ENCODE measurements at regions not wholly inside any gene's neighbourhood (a gene's known extent, or its start where the extent isn't known, plus 50 kb on each side); places are given as distances from the start of the nearest gene placed in this dataset.

- Histone ChIP-seq H3K36me3 (ENCODE audit: control insufficient read depth in 3 of 3, insufficient read depth in 3 of 3, low read length in 3 of 3) (no peaks in the 10 kb centered on the region), H3K27me3 (ENCODE audit: control insufficient read depth in 3 of 3, insufficient read depth in 3 of 3, low read length in 3 of 3) (no peaks in the 10 kb centered on the region), H3K4me3 (ENCODE audit: low read length in 3 of 3) (no peak overlapping the region), H3K9ac (ENCODE audit: low read depth in 1 of 3, low read length in 3 of 3) (no peak overlapping the region), H3K4me1 (ENCODE audit: control insufficient read depth in 3 of 3, insufficient read depth in 3 of 3, low read length in 3 of 3) (no peaks in the 10 kb centered on the region), H3K27ac (ENCODE audit: low read depth, low read length) (no peak overlapping the region), H3K9me3 (ENCODE audit: control insufficient read depth in 3 of 3, low read length in 3 of 3) (no peaks in the 10 kb centered on the region)
Measured at GRCh38 chr5:155587458-155587857, 573.9 kb downstream of the KIF4B start.

- H3K9ac ChIP-seq (ENCODE audit: low read depth in 1 of 3, low read length in 3 of 3): no peak overlapping the region
- no peaks in the 10 kb centered on the region for H3K4me1 ChIP-seq (ENCODE audit: control insufficient read depth in 3 of 3, insufficient read depth in 3 of 3, low read length in 3 of 3)
- H3K27me3 ChIP-seq (ENCODE audit: control insufficient read depth in 3 of 3, insufficient read depth in 3 of 3, low read length in 3 of 3): no peaks in the 10 kb centered on the region
- no peak overlapping the region for H3K27ac ChIP-seq (ENCODE audit: low read depth, low read length)
- no peaks in the 10 kb centered on the region for H3K36me3 ChIP-seq (ENCODE audit: control insufficient read depth in 3 of 3, insufficient read depth in 3 of 3, low read length in 3 of 3)
- no peak overlapping the region for H3K4me3 ChIP-seq (ENCODE audit: low read length in 3 of 3)
- no peaks in the 10 kb centered on the region for H3K9me3 ChIP-seq (ENCODE audit: control insufficient read depth in 3 of 3, low read length in 3 of 3)
Measured at GRCh38 chr5:155591273-155591672, 577.7 kb downstream of the KIF4B start.

GRCh38 chr5:155594270-155594669 is 580.7 kb downstream of the KIF4B start:
- no peak overlapping the region for H3K27ac ChIP-seq (ENCODE audit: low read depth, low read length)
- H3K4me3 ChIP-seq (ENCODE audit: low read length in 3 of 3): no peak overlapping the region
- H3K27me3 ChIP-seq (ENCODE audit: control insufficient read depth in 3 of 3, insufficient read depth in 3 of 3, low read length in 3 of 3): no peaks in the 10 kb centered on the region
- no peak overlapping the region for H3K9ac ChIP-seq (ENCODE audit: low read depth in 1 of 3, low read length in 3 of 3)
- no peaks in the 10 kb centered on the region for H3K9me3 ChIP-seq (ENCODE audit: control insufficient read depth in 3 of 3, low read length in 3 of 3)
- no peaks in the 10 kb centered on the region for H3K36me3 ChIP-seq (ENCODE audit: control insufficient read depth in 3 of 3, insufficient read depth in 3 of 3, low read length in 3 of 3)
- H3K4me1 ChIP-seq (ENCODE audit: control insufficient read depth in 3 of 3, insufficient read depth in 3 of 3, low read length in 3 of 3): no peaks in the 10 kb centered on the region

- Histone ChIP-seq H3K9me3 (ENCODE audit: control insufficient read depth in 3 of 3, low read length in 3 of 3) (no peaks in the 10 kb centered on the region), H3K4me1 (ENCODE audit: control insufficient read depth in 3 of 3, insufficient read depth in 3 of 3, low read length in 3 of 3) (no peaks in the 10 kb centered on the region), H3K9ac (ENCODE audit: low read depth in 1 of 3, low read length in 3 of 3) (no peak overlapping the region), H3K4me3 (ENCODE audit: low read length in 3 of 3) (no peak overlapping the region), H3K36me3 (ENCODE audit: control insufficient read depth in 3 of 3, insufficient read depth in 3 of 3, low read length in 3 of 3) (no peaks in the 10 kb centered on the region), H3K27me3 (ENCODE audit: control insufficient read depth in 3 of 3, insufficient read depth in 3 of 3, low read length in 3 of 3) (no peaks in the 10 kb centered on the region), H3K27ac (ENCODE audit: low read depth, low read length) (no peak overlapping the region)
Measured at GRCh38 chr5:155595791-155596190, 582.2 kb downstream of the KIF4B start.

- Histone ChIP-seq H3K4me1 (ENCODE audit: control insufficient read depth in 3 of 3, insufficient read depth in 3 of 3, low read length in 3 of 3) (no peaks in the 10 kb centered on the region), H3K9me3 (ENCODE audit: control insufficient read depth in 3 of 3, low read length in 3 of 3) (no peaks in the 10 kb centered on the region), H3K36me3 (ENCODE audit: control insufficient read depth in 3 of 3, insufficient read depth in 3 of 3, low read length in 3 of 3) (no peaks in the 10 kb centered on the region), H3K4me3 (ENCODE audit: low read length in 3 of 3) (no peak overlapping the region), H3K27me3 (ENCODE audit: control insufficient read depth in 3 of 3, insufficient read depth in 3 of 3, low read length in 3 of 3) (no peaks in the 10 kb centered on the region), H3K9ac (ENCODE audit: low read depth in 1 of 3, low read length in 3 of 3) (no peak overlapping the region), H3K27ac (ENCODE audit: low read depth, low read length) (no peak overlapping the region)
Measured at GRCh38 chr5:155598552-155598951, 585.0 kb downstream of the KIF4B start.

- H3K27ac ChIP-seq (ENCODE audit: low read depth, low read length): no peak overlapping the region
- H3K9me3 ChIP-seq (ENCODE audit: control insufficient read depth in 3 of 3, low read length in 3 of 3): no peaks in the 10 kb centered on the region
- H3K4me3 ChIP-seq (ENCODE audit: low read length in 3 of 3): no peak overlapping the region
- H3K27me3 ChIP-seq (ENCODE audit: control insufficient read depth in 3 of 3, insufficient read depth in 3 of 3, low read length in 3 of 3): no peaks in the 10 kb centered on the region
- no peaks in the 10 kb centered on the region for H3K4me1 ChIP-seq (ENCODE audit: control insufficient read depth in 3 of 3, insufficient read depth in 3 of 3, low read length in 3 of 3)
- H3K36me3 ChIP-seq (ENCODE audit: control insufficient read depth in 3 of 3, insufficient read depth in 3 of 3, low read length in 3 of 3): no peaks in the 10 kb centered on the region
- no peak overlapping the region for H3K9ac ChIP-seq (ENCODE audit: low read depth in 1 of 3, low read length in 3 of 3)
Measured at GRCh38 chr5:155605920-155606319, 592.4 kb downstream of the KIF4B start.

GRCh38 chr5:155616779-155617392 is 603.3 kb downstream of the KIF4B start:
- no peak overlapping the region for H3K27ac ChIP-seq (ENCODE audit: low read depth, low read length)
- H3K27me3 ChIP-seq (ENCODE audit: control insufficient read depth in 3 of 3, insufficient read depth in 3 of 3, low read length in 3 of 3): no peaks in the 10 kb centered on the region
- H3K4me1 ChIP-seq (ENCODE audit: control insufficient read depth in 3 of 3, insufficient read depth in 3 of 3, low read length in 3 of 3): no peaks in the 10 kb centered on the region
- no peaks in the 10 kb centered on the region for H3K9me3 ChIP-seq (ENCODE audit: control insufficient read depth in 3 of 3, low read length in 3 of 3)
- no peaks in the 10 kb centered on the region for H3K36me3 ChIP-seq (ENCODE audit: control insufficient read depth in 3 of 3, insufficient read depth in 3 of 3, low read length in 3 of 3)
- no peak overlapping the region for H3K9ac ChIP-seq (ENCODE audit: low read depth in 1 of 3, low read length in 3 of 3)
- H3K4me3 ChIP-seq (ENCODE audit: low read length in 3 of 3): no peak overlapping the region

- H3K36me3 ChIP-seq (ENCODE audit: control insufficient read depth in 3 of 3, insufficient read depth in 3 of 3, low read length in 3 of 3): no peaks in the 10 kb centered on the region
- no peak overlapping the region for H3K9ac ChIP-seq (ENCODE audit: low read depth in 1 of 3, low read length in 3 of 3)
- H3K27me3 ChIP-seq (ENCODE audit: control insufficient read depth in 3 of 3, insufficient read depth in 3 of 3, low read length in 3 of 3): no peaks in the 10 kb centered on the region
- no peak overlapping the region for H3K4me3 ChIP-seq (ENCODE audit: low read length in 3 of 3)
- no peaks in the 10 kb centered on the region for H3K9me3 ChIP-seq (ENCODE audit: control insufficient read depth in 3 of 3, low read length in 3 of 3)
- no peaks in the 10 kb centered on the region for H3K4me1 ChIP-seq (ENCODE audit: control insufficient read depth in 3 of 3, insufficient read depth in 3 of 3, low read length in 3 of 3)
- no peak overlapping the region for H3K27ac ChIP-seq (ENCODE audit: low read depth, low read length)
Measured at GRCh38 chr5:155619688-155620087, 606.1 kb downstream of the KIF4B start.

- H3K27me3 ChIP-seq (ENCODE audit: control insufficient read depth in 3 of 3, insufficient read depth in 3 of 3, low read length in 3 of 3): no peaks in the 10 kb centered on the region
- no peaks in the 10 kb centered on the region for H3K9me3 ChIP-seq (ENCODE audit: control insufficient read depth in 3 of 3, low read length in 3 of 3)
- H3K36me3 ChIP-seq (ENCODE audit: control insufficient read depth in 3 of 3, insufficient read depth in 3 of 3, low read length in 3 of 3): no peaks in the 10 kb centered on the region
- H3K9ac ChIP-seq (ENCODE audit: low read depth in 1 of 3, low read length in 3 of 3): no peak overlapping the region
- H3K4me3 ChIP-seq (ENCODE audit: low read length in 3 of 3): no peak overlapping the region
- no peak overlapping the region for H3K27ac ChIP-seq (ENCODE audit: low read depth, low read length)
- H3K4me1 ChIP-seq (ENCODE audit: control insufficient read depth in 3 of 3, insufficient read depth in 3 of 3, low read length in 3 of 3): no peaks in the 10 kb centered on the region
Measured at GRCh38 chr5:155620821-155621410, 607.4 kb downstream of the KIF4B start.

GRCh38 chr5:155624597-155625241 is 611.2 kb downstream of the KIF4B start:
- H3K27ac ChIP-seq (ENCODE audit: low read depth, low read length): no peak overlapping the region
- no peaks in the 10 kb centered on the region for H3K27me3 ChIP-seq (ENCODE audit: control insufficient read depth in 3 of 3, insufficient read depth in 3 of 3, low read length in 3 of 3)
- no peak overlapping the region for H3K4me3 ChIP-seq (ENCODE audit: low read length in 3 of 3)
- H3K9ac ChIP-seq (ENCODE audit: low read depth in 1 of 3, low read length in 3 of 3): no peak overlapping the region
- H3K4me1 ChIP-seq (ENCODE audit: control insufficient read depth in 3 of 3, insufficient read depth in 3 of 3, low read length in 3 of 3): no peaks in the 10 kb centered on the region
- no peaks in the 10 kb centered on the region for H3K9me3 ChIP-seq (ENCODE audit: control insufficient read depth in 3 of 3, low read length in 3 of 3)
- H3K36me3 ChIP-seq (ENCODE audit: control insufficient read depth in 3 of 3, insufficient read depth in 3 of 3, low read length in 3 of 3): no peaks in the 10 kb centered on the region

Measured in skeletal muscle tissue (tissue), 3 donors.